ENCODE measurements at regions not wholly inside any gene's neighbourhood (a gene's known extent, or its start where the extent isn't known, plus 50 kb on each side); places are given as distances from the start of the nearest gene placed in this dataset.
"Not testable (repeated sequence)": the region's sequence is repeated elsewhere in the genome, so short reads cannot be mapped to it uniquely, and the experiment has no call there.

GRCh38 chr2:138423745-138424144 is 77.8 kb upstream of the SPOPL start:
- H3K27me3 ChIP-seq (ENCODE audit: control insufficient read depth, insufficient read depth, low read length) = no peaks in the 10 kb centered on the region
- DNase-seq (ENCODE audit: low read depth) (no peak), FAIRE-seq (no peak)
- H3K36me3 ChIP-seq (ENCODE audit: control insufficient read depth, insufficient read depth, low read length) = no peaks in the 10 kb centered on the region
- no peak for TF ChIP-seq CTCF (IDR thresholded peaks at IDR 0.05; ENCODE audit: insufficient read depth, low read length, severe bottlenecking)
- H3K4me3 ChIP-seq (ENCODE audit: low read depth, low read length) = no peak overlapping the region

- no peaks in the 10 kb centered on the region for H3K36me3 ChIP-seq (ENCODE audit: control insufficient read depth, insufficient read depth, low read length)
- no peaks in the 10 kb centered on the region for H3K27me3 ChIP-seq (ENCODE audit: control insufficient read depth, insufficient read depth, low read length)
- TF ChIP-seq CTCF (IDR thresholded peaks at IDR 0.05; ENCODE audit: insufficient read depth, low read length, severe bottlenecking) = no peak
- H3K4me3 ChIP-seq (ENCODE audit: low read depth, low read length) = no peak overlapping the region
- DNase-seq (ENCODE audit: low read depth) (peak; percentile 92), FAIRE-seq (no peak)
These were observed 77.0 kb upstream of the SPOPL start for GRCh38 chr2:138424436-138425140.

- H3K27me3 ChIP-seq (ENCODE audit: control insufficient read depth, insufficient read depth, low read length); H3K36me3 ChIP-seq (ENCODE audit: control insufficient read depth, insufficient read depth, low read length); H3K4me3 ChIP-seq (ENCODE audit: low read depth, low read length); FAIRE-seq; DNase-seq (ENCODE audit: low read depth): not testable (repeated sequence)
These were observed 75.5 kb upstream of the SPOPL start for GRCh38 chr2:138426116-138426515.

- no peak for FAIRE-seq
- no peak for TF ChIP-seq CTCF (IDR thresholded peaks at IDR 0.05; ENCODE audit: insufficient read depth, low read length, severe bottlenecking)
- Histone ChIP-seq H3K27me3 (ENCODE audit: control insufficient read depth, insufficient read depth, low read length) (no peaks in the 10 kb centered on the region), H3K36me3 (ENCODE audit: control insufficient read depth, insufficient read depth, low read length) (no peaks in the 10 kb centered on the region), H3K4me3 (ENCODE audit: low read depth, low read length) (no peak overlapping the region)
- DNase-seq (ENCODE audit: low read depth) = no peak
These were observed 72.7 kb upstream of the SPOPL start for GRCh38 chr2:138428710-138429440.

GRCh38 chr2:138430181-138430580 is 71.4 kb upstream of the SPOPL start:
- FAIRE-seq (no peak), DNase-seq (ENCODE audit: low read depth) (no peak)

More at GRCh38 chr2:138430181-138430580, 71.4 kb upstream of the SPOPL start:
- no peaks in the 10 kb centered on the region for H3K36me3 ChIP-seq (ENCODE audit: control insufficient read depth, insufficient read depth, low read length)
- H3K27me3 ChIP-seq (ENCODE audit: control insufficient read depth, insufficient read depth, low read length) = no peaks in the 10 kb centered on the region
- H3K4me3 ChIP-seq (ENCODE audit: low read depth, low read length) = no peak overlapping the region
- TF ChIP-seq CTCF (IDR thresholded peaks at IDR 0.05; ENCODE audit: insufficient read depth, low read length, severe bottlenecking) = no peak

Data from bronchial epithelial cell (primary cell).